Stimulated activated CD4-positive, alpha-beta T cell treated with anti-CD3 and anti-CD28 coated beads, Interleukin-4, amount 100 ng/mL, for 4 hours (primary cell): ENCODE measurements at regions not wholly inside any gene's neighbourhood (a gene's known extent, or its start where the extent isn't known, plus 50 kb on each side); places are given as distances from the start of the nearest gene placed in this dataset.
"Not testable (repeated sequence)": the region's sequence is repeated elsewhere in the genome, so short reads cannot be mapped to it uniquely, and the experiment has no call there.

Experiments used
- DNase-seq, 2 experiments: peaks; one replicate each; pipeline ENCODE4 v3.0.0-alpha.2; 2020

GRCh38 chr4:86482306-86483172 lies 111.6 kb upstream of the PTPN13 start:
- no peak for DNase-seq

- DNase-seq, result no peak
These were observed 111.0 kb upstream of the PTPN13 start for GRCh38 chr4:86483173-86483490.

- DNase-seq, result no peak
These were observed 110.3 kb upstream of the PTPN13 start for GRCh38 chr4:86483773-86484172.

- no peak for DNase-seq
These were observed 109.9 kb upstream of the PTPN13 start for GRCh38 chr4:86484241-86484640.

GRCh38 chr4:86487738-86488348 lies 106.3 kb upstream of the PTPN13 start:
- DNase-seq, result no peak

- no peak for DNase-seq
These were observed 100.7 kb upstream of the PTPN13 start for GRCh38 chr4:86493460-86493859.

GRCh38 chr4:86496094-86497080 lies 97.7 kb upstream of the PTPN13 start:
- peak in 1 of 2 experiments; percentile 7 for DNase-seq

GRCh38 chr4:86497131-86497530 lies 97.0 kb upstream of the PTPN13 start:
- DNase-seq, result no peak

- DNase-seq, result no peak
These were observed 95.9 kb upstream of the PTPN13 start for GRCh38 chr4:86497980-86498862.

- no peak for DNase-seq
These were observed 95.3 kb upstream of the PTPN13 start for GRCh38 chr4:86498863-86499166.

- DNase-seq, result no peak
These were observed 93.6 kb upstream of the PTPN13 start for GRCh38 chr4:86500527-86500926.

- DNase-seq, result no peak
These were observed 92.0 kb upstream of the PTPN13 start for GRCh38 chr4:86502081-86502480.

- no peak for DNase-seq
These were observed 87.5 kb upstream of the PTPN13 start for GRCh38 chr4:86506591-86506990.

- no peak for DNase-seq
These were observed 85.7 kb upstream of the PTPN13 start for GRCh38 chr4:86508436-86508835.

- DNase-seq, result no peak
These were observed 82.5 kb upstream of the PTPN13 start for GRCh38 chr4:86511590-86511989.

GRCh38 chr4:86512631-86513030 lies 81.5 kb upstream of the PTPN13 start:
- DNase-seq, result no peak

- DNase-seq, result not testable (repeated sequence)
These were observed 78.2 kb upstream of the PTPN13 start for GRCh38 chr4:86515963-86516362.

GRCh38 chr4:86521373-86521969 lies 72.6 kb upstream of the PTPN13 start:
- DNase-seq, result no peak

GRCh38 chr4:86522349-86522748 lies 71.8 kb upstream of the PTPN13 start:
- no peak for DNase-seq

GRCh38 chr4:86523333-86523732 lies 70.8 kb upstream of the PTPN13 start:
- DNase-seq, result no peak

- DNase-seq, result not testable (repeated sequence)
These were observed 66.4 kb upstream of the PTPN13 start for GRCh38 chr4:86527713-86528112.

- no peak for DNase-seq
These were observed 64.7 kb upstream of the PTPN13 start for GRCh38 chr4:86529436-86529835.
